GM18909 (cell line): ENCODE measurements at regions not wholly inside any gene's neighbourhood (a gene's known extent, or its start where the extent isn't known, plus 50 kb on each side); places are given as distances from the start of the nearest gene placed in this dataset.

Source experiments
- ATAC-seq: cut with Tn5 transposase; IDR thresholded peaks from one replicate; pipeline ENCODE4 v1.9.1; 2021; ENCODE audit warnings: mild to moderate bottlenecking; ENCODE audit not compliant: unreplicated experiment, poor library complexity

DNA sequence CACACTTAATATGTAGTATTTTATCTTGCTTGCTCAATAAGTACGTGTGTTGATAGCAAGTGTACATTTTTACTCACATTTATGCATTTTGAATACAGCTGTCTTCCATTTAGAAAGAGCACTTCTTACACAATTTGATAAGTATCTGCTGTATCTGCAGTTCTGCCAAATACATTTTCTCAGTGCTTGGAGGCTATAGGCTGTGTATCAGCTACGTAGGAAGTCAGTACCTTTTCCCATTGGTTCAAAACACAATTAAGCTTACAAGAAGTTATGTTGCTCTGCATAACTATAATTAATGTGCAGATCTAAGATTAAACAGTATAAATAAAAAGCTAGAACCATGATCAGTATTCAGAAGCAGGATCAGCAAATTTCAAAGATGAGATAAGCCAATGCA lies 503.6 kb upstream of the SMIM21 start:
- no peak for ATAC-seq

DNA sequence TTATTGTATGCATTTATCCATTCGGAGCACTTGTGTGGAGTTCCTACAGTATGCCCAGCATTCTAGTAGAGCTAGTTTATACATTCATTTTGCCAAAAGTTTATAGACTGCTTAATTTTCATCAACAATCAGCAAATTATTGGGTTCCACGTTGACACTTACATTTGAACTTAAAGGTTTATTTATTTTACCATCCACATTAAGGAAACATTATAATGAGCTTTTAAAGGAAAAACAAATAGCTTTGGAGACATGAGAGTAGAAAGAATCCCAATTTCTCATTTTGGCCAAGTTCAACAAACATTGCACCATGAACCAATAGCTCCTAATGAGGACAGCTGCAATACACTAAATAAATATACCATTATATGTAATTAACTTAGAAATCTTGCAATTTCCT lies 501.2 kb upstream of the SMIM21 start:
- ATAC-seq: no peak

DNA sequence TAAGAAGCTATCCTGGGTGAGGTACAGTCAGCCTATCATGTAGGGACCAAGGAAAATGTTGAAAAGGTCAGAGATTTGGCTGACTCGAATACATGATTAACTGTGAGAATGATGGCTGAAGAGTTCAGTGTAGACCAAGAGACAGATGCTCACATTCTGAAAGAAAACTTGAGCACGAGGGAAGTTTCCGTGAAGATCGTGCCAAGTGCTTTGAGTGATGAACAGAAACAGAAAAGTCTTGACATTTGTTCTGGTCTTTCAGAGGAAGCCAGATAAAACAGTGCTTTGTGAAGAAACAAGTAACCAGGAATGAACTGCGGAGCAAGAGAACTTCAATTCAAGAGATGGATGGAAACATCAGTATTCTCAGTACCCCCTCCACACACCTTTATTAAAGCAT lies 500.3 kb upstream of the SMIM21 start:
- no peak for ATAC-seq

DNA sequence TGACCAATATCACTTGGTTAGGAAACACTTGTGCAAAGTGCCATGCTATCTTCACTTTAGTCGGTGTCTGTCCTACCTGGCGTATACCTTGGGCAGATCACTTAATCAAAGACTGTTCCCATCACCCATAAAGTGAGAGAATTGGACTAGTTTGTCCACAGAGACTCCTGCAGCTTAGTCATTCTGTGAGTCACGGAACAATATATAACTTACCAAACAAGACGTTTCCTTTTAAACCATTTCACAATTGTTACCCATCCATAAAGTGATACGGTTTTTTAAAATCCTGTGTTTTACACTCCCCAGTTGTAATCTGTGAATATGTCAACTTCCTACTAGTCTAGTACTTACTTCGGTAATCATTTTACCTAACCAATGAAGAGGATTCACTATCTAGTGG lies 499.3 kb upstream of the SMIM21 start:
- ATAC-seq: no peak

DNA sequence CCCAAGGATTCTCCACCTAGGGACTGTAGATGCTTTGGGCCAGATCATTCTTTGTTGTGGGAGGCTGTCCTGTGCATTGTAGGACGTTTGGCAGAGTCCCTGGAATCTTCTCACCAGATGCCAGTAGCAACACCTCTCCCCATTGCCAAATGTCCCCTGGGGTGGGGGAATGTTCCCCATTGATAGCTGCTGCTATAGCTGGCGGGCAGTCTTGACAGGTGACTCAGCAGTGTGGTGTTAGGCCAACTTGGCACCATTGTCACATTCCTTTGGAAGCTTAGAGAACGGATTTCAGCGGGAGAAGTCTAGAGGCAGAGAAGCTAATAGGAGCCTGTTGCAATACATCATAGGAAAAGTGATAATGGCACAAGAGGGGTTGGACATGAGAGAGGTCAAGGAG lies 495.7 kb upstream of the SMIM21 start:
- ATAC-seq: no peak

DNA sequence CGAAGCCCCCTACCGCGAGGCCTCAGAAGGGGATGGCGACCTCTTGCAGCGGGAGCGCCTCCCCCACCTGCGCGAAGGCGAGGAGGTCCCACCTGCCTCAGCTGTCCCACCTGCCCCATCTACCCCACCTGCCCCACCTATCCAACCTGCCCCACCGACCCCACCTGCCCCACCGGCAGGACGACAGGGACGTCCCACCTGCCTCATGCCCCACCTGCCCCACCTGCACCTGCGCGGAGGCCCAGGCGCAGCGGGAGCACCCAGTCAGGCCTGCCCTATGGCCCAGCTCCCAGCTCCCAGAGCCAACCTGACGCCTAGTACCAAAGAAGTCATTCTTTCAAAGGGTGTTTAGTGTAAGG lies 489.1 kb upstream of the SMIM21 start:
- ATAC-seq: no peak

DNA sequence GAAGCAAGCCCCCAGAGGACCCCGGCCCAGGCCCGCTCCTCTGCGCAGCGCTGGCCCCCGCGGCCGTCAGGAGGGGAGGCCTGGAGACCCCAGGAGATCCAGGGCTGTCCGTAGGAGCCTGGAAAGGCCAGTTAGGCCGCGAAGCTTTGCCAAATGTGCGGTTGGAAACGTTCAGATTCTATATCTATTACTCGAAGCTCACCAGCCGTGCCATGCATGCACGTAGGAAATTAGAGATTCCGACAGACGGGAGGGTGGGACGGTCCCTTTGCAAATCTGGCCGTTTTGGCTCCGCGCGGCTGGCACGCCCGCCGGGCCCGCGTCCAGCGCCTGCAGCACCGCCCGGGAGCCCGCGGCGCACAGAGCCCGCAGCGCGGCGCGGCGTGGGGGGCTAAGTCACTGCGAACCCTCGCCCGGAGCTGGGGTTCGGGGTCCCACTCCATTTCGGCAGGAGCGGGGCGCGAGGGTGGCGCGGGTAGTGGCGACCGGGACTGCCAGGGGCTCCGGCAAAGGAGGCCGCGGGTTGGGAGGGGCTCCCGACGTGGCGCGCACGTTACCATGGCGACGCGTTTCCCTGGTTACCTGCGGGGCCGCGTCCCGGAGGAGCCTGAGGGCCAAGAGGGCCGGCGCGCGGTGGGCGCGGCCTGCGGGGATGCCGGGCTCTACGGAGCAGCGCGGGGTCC lies 488.6 kb upstream of the SMIM21 start:
- ATAC-seq: no peak

DNA sequence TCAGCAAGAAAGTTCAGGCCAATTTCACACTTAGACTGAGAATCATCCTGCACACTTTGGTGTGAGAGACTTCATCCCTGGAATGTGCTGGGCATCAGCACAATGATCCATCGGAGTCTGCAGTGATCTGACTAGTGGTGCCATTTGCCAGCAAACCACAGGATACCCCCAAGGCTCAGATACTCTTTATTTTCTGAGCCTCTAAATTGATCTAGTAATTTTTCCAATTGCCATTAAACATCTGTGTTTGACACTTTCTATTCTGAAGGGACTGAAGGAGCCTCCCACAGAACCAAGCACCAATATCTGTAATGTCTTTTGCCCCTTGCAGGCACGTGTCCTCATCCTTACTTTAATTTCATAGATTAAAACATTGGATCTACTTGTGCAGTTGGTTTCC lies 485.3 kb upstream of the SMIM21 start:
- no peak for ATAC-seq

DNA sequence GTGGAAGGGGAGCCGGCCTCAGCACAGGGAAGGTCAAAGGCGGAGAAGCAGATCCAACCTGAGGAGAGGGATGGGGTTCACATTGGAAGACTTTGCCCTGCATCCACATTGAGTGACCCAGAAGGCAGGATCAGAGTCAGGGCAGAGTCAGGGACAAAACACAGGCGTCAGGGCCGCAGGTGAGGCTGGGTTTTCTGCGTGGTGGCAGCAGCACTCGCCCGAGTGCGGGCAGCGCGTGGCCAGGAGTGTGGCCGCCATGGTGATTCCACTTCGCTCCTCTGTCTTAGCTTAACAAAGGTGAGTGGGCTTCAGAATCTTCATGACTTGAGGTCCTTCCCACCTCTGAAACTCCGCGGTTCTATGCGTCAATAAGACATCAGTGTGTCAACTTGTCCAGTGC lies 476.9 kb upstream of the SMIM21 start:
- no peak for ATAC-seq

DNA sequence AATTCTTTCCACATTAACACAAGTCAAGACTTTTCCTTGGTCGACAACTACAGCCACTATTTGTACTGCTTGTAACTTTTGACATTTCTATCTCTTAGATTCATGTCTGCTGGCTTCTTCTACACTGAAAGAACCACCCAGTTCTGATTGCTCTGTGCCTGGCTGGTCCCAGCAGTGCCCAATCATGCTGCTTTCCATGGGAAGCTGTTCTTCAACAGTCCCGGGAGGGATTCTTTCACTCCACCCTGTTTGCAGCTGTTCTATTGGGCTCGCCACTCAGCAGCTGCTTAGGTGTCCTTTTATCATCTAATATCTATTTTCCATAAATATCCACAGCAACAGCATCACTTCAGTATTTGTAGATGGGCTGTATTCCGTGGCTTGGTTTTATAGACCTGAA lies 471.1 kb upstream of the SMIM21 start:
- ATAC-seq: no peak

DNA sequence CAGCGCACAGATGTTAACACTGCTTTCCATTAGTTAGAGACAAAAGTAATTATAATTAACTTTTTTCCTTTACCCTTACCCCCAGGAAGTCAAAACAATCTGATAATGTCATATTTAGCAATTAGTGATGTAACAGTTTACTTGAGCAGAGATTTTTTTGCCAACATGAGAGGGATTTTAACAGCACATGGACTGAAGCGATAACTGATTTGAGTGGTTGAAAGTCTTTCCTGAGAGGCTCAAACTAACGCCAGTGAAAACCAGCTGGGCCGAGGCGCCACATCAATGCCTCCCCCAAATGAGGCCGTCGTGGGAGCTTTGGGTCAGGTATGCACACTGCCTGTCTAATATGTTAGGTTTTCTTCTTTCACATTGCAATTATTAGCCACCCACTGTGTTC lies 469.9 kb upstream of the SMIM21 start:
- ATAC-seq: no peak

DNA sequence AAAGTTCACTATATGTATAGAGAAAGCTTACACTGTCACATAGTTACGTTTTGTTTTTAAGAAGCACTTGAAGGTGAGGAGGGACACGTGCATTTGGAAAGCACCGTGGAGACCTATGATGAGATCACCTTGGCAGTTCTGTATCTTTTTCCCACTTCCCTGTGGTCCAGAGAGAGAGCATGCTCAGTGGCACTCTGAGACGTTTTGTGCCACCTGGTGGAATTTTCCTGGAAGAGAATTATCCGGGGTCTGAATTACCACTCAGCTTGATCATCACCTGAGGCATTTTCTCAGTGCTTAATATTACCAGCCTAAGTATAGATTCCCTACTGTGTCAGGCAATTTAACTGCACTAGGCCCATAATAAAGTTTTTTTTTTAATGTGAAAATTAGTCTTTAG lies 469.4 kb upstream of the SMIM21 start:
- no peak for ATAC-seq

DNA sequence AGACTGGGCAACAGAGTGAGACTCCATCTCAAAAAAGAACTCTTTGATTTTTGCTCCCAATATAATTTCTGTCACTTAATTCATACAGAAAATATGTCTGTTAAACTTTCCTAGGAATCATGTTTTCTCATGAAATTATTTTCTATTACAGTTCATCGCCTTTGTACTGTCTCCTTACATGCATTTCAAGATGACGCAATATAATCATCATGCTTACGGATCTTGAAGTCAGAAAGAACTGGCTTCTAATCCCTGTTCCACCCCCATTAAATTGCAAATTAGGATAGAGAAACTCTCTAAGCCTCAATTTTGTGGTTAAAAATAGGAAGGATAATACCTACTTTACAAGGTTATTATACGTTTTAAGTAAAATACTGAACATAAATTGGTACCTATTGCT lies 467.6 kb upstream of the SMIM21 start:
- no peak for ATAC-seq

DNA sequence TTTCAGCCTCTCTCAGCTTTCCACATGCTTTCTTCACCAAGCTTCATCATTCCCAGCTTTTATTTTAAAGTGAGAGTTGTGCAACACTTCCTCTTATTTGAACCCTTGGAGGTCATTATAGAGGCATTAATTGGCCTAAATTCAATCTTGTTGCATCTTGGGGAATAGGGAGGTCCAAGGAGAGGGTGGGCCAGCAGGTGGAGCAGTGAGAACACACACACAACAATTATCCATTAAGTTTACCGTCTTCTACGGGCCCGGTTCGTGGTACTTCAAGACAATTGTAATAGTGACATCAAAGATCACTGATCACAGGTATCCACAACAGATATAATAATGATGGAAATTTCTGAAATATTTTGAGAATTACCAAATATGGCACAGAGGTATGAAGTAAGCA lies 457.2 kb upstream of the SMIM21 start:
- no peak for ATAC-seq

DNA sequence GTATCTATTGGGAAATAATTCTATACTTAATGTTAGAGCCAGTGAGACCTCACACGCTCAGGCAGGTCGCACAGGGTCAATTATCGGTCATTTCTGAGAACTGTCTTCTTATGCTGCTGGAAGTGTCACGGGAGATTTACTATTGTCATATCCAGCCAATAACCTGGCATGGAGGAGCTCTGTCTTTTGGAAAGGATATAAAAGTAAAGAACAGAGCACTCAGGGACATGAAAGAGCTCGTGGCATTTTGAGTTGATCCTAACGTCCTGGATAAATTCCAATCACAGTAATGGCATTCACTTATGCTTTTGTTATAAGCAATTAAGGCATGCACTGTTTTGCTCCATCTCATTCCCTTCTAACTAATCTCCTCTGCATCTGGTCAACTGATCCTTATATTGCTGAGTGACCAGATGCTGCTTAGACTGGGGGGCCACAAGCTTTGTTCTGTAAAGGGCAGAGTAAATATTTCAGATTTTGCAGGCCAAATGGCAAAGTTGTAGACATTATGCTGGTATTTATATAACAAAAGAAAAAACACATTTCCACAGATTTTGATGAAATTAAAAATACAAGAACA lies 453.5 kb upstream of the SMIM21 start:
- ATAC-seq: no peak

DNA sequence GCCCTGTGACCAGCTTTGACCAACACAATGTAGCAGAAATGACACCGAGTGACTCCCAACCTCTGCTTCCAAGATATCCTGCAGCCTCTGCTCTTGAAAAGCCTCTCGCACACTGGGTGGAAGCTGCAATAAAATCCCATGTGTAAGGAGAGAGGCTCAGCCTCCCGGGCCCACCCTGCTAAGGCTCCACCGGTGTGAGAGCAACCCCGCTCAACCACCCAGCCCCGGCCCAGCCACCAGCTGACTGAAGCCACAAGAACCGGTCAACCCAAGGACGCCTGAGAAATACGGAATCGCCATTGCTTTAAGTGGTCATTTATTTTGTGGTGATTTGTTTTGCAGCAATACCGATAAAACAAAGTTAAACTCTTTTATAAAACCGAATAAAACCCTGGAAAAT lies 452.8 kb upstream of the SMIM21 start:
- no peak for ATAC-seq

DNA sequence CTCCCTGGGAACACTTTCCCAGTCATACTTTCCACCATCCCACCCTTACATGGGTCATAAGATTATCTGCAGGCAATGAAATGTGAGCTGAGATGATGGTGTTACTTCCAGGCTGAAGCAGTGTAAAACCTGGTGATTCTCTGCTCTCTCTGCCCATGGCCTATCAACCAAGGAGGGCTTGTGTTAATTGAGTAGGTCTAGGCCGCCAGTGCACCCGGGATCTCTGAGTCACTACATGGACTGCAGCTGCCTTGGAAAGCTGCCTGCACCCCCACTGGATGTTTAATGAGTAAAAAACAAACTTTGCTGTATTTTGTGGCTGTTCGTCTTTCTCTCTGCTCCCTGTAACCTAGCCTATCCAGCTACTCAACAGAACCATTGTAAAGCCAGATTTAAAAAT lies 451.7 kb upstream of the SMIM21 start:
- ATAC-seq: no peak

DNA sequence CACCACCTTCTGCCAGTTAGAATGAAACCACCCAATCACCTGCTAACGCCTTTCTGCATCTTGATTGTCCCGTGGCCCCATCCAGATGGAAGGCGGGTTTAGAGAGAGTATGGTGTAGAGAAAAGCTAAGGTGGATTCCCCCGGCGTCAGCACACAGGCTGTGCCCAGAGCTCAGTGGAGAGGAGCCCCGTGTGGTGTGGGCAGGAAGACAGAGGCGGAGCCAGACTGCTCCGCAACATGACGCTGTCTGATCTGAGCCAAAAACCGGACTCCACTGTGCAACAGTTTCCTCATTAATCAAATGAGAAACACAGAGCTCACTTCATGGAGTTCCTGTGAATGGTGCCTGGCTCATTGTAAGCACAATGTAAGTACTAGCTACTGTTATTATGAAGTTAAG lies 448.1 kb upstream of the SMIM21 start:
- ATAC-seq: no peak

DNA sequence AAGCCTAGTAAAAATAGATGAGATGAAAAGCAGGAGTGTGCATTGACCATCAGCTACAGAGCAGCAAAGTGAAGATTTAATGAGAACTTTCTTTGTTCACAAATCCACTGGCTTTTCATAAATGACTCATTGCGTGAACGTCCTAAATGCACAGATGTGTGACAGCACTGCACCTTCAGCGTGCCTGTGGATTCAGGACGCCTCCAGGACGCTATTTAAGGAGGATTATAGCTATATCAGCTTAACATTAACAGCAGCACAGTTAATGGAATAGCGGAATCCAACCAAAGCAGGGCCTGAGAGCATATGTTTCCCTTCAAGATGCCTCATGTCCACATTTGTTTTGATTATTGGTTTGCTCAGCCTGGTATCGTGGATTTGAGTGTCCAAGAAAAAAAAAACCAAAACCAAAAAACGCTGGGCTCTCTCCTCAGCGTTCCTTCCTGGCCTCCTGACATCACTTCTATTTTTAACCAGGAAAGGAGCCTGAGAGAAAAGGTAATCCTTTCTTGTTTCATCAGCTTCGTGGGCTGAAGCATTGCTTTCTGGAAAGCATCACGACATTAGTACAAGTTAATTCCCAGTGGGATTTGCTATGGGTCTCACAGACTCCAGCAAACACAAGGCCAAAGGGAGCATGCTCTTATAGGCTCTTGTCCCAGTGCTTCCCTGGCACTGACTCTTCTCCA lies 447.0 kb upstream of the SMIM21 start:
- no peak for ATAC-seq

DNA sequence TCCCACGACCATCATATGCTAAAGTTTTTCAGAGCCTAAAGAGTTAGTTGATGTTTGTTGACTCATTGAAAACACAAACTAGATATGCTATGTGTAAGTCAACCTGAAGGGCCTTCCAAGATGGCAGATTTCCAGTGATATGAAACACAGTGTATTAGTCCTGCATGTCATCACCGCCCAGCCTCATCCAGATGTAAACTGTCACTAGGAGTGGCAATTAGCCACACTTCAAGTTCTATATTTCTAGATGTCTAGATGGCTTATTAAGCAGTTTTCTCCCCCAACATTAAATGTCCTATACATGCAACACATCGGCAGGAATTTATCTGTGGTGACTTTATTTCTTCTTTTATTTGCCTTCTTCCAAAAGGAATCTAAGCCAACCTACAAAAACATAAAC lies 444.1 kb upstream of the SMIM21 start:
- no peak for ATAC-seq

DNA sequence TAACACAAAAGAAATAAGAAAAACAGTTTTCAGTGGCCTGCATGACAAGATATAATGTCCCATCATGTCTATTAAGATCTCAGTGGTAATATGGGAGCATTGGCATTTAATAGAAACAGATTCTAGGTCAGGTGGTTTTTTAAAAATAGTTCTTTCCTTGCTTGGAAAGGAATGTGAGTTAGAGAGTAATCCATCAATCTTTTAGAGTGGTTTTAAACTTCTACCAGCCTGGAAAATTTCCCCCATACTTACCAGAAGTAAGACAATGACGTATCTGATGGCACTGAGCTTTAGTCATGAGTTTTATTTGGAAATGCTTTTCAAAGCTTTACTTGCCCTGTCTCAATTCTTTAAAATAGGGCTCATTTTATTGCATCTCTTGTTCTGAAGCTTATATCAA lies 441.7 kb upstream of the SMIM21 start:
- no peak for ATAC-seq

DNA sequence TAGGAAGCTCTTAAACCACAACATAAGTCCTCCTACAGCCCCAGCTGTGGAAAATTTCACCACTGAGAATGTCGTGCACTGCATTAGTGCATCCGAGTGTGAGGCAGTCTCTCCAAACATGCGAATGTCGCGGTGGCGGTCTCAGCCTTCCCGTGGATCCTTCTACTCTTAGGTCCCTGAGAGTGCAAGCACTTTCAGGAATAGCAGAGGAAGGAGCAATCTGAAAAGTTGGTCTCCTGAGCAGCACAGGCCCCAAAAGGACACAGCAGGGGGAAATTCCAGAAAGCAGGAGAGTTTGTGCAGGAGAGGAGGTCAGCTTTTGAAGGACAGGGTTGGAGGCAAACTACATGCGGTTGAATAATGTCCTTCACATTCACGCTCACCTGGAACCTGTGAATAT lies 440.5 kb upstream of the SMIM21 start:
- ATAC-seq: no peak
